PC-3 (cell line): ENCODE measurements at regions not wholly inside any gene's neighbourhood (a gene's known extent, or its start where the extent isn't known, plus 50 kb on each side); places are given as distances from the start of the nearest gene placed in this dataset.

Source experiments
- EZH2 ChIP-seq: fragments of 300-600 bp; sonication (generic); IDR thresholded peaks from one replicate; pipeline ENCODE4 v1.6.1; 2017; ENCODE audit warnings: antibody characterized with exemption, mild to moderate bottlenecking, low read length; ENCODE audit not compliant: unreplicated experiment
- TF ChIP-seq, protein P1 (sequence below): fragments of 300-600 bp; sonication (generic); conservative IDR thresholded peaks from 2 replicates; pipeline ENCODE4 v1.5.1; 2017; ENCODE audit warnings: antibody characterized with exemption, low read depth, mild to moderate bottlenecking, low read length

DNA sequence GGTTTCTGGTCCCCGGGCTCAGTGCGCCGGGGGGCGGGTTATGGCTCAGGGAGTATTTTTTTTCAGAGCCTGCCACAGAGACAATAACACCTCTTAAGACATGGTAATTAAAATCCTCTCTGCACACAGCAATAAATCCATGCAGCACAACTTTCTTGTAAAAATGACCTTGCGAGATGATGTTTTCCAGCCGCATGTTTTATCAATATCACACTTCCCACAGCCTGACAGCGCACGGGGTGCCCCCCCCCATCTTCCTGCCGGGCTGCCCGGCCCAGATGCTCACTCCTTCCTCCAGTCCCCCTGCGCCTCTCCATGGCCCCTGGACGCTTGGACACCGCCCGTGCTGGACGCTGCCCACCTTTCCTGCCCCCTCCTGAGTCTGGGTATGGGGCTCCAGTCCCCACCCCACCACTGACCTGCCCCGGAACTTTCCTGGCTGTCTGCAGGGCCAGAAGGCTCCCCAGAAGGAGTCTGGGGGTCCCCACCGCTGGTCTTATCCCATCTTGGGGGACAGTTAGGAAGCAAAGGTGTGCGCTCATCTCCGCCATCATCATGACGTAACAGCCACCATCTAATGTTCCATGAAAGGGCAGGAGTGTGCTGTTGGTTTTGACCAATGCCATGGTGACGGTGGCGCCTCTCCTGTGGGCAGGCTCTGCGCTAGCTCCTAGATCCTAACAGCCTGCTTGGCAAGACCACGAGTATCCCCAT lies 182.9 kb downstream of the KIF26A start:
- TF ChIP-seq, protein P1, sequence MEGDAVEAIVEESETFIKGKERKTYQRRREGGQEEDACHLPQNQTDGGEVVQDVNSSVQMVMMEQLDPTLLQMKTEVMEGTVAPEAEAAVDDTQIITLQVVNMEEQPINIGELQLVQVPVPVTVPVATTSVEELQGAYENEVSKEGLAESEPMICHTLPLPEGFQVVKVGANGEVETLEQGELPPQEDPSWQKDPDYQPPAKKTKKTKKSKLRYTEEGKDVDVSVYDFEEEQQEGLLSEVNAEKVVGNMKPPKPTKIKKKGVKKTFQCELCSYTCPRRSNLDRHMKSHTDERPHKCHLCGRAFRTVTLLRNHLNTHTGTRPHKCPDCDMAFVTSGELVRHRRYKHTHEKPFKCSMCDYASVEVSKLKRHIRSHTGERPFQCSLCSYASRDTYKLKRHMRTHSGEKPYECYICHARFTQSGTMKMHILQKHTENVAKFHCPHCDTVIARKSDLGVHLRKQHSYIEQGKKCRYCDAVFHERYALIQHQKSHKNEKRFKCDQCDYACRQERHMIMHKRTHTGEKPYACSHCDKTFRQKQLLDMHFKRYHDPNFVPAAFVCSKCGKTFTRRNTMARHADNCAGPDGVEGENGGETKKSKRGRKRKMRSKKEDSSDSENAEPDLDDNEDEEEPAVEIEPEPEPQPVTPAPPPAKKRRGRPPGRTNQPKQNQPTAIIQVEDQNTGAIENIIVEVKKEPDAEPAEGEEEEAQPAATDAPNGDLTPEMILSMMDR: no peak
- no peak for TF ChIP-seq EZH2
